Activated naive CD8-positive, alpha-beta T cell treated with anti-CD3 and anti-CD28 coated beads for 36 hours (primary cell): ENCODE measurements at regions not wholly inside any gene's neighbourhood (a gene's known extent, or its start where the extent isn't known, plus 50 kb on each side); places are given as distances from the start of the nearest gene placed in this dataset.

ENCODE experiments used
- DNase-seq: peaks from one replicate; pipeline ENCODE4 v3.0.0; 2021
- H3K27ac Mint-ChIP-seq: one replicate; pipeline ENCODE4 v1.8.0; 2022; ENCODE audit warnings: mild to moderate bottlenecking, moderate library complexity, mixed read lengths
- H3K27me3 Mint-ChIP-seq: one replicate; pipeline ENCODE4 v1.8.0; 2022; ENCODE audit warnings: mild to moderate bottlenecking, mixed read lengths
- H3K36me3 Mint-ChIP-seq: one replicate; pipeline ENCODE4 v1.8.0; 2021; ENCODE audit warnings: mild to moderate bottlenecking, mixed read lengths
- H3K4me1 Mint-ChIP-seq: one replicate; pipeline ENCODE4 v1.8.0; 2021; ENCODE audit warnings: mixed read lengths
- H3K4me3 Mint-ChIP-seq: one replicate; pipeline ENCODE4 v1.8.0; 2022; ENCODE audit warnings: mild to moderate bottlenecking, moderate library complexity, mixed read lengths
- H3K9me3 Mint-ChIP-seq: one replicate; pipeline ENCODE4 v1.8.0; 2022; ENCODE audit warnings: mixed read lengths

DNA sequence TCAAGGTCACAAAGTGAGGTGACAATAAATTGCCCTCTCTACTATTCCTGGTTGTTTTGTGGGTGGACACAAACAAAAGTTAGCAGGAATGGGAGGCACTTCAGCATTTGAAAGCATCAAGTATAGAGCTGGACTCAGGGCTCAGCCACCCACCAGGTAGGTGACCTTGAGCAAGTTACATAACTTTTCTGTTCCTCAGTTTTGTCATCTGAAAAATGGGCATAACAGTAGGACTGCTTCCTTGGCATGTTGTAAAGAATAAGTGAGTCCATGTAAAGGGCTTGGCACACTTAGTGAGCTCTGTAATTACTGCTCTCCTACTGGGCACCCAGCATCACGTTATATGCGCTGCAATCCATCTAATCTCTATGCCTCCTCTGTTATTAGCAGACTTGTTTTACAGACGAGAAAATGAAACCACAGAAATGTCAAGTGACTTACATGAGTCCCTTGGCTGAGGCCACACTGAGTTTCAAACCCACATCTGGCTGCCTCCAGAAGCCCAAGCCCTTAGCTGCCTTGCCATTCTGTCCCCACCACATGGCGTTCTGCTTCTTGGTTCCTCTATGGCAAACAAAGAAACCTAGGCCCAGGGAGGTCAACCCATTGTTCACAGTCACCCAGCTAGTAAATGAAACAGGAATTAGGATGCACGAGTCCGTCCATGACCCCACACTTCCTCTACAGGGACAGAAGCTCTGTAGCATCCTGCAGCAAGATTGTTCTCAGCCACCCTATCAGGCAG is 63.2 kb upstream of the SLC24A4 start:
- Mint-ChIP-seq H3K4me1 (peaks cover 20% of the 10 kb centered on the region), H3K4me3 (no peak overlapping the region), H3K36me3 (no peaks in the 10 kb centered on the region), H3K27me3 (peaks cover 19% of the 10 kb centered on the region), H3K9me3 (no peaks in the 10 kb centered on the region), H3K27ac (peak overlapping the region; percentile 26)
- peak; percentile 14 for DNase-seq

DNA sequence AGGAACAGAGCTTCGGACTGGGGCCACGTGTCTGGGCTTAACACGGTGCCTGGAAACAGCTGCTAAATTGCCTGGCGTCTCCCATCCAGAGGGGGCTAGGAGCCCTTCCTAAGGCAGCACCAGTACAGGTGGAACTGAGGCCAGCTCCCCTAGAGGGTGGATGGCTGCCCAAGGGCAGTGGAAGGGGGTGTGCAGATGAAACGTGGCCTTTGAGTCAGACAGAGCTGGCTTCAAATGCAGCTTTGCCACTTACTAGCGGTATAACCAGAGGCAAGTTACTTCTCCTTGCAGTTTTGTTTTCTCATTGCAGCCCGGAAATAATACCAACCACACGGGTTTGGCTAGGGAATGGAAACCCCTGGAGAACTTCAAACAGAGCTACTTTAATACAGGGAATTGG is 59.3 kb upstream of the SLC24A4 start:
- Mint-ChIP-seq H3K4me3 (no peak overlapping the region), H3K4me1 (peaks cover 12% of the 10 kb centered on the region), H3K27ac (no peak overlapping the region), H3K9me3 (no peaks in the 10 kb centered on the region), H3K36me3 (no peaks in the 10 kb centered on the region), H3K27me3 (no peaks in the 10 kb centered on the region)
- DNase-seq = no peak

DNA sequence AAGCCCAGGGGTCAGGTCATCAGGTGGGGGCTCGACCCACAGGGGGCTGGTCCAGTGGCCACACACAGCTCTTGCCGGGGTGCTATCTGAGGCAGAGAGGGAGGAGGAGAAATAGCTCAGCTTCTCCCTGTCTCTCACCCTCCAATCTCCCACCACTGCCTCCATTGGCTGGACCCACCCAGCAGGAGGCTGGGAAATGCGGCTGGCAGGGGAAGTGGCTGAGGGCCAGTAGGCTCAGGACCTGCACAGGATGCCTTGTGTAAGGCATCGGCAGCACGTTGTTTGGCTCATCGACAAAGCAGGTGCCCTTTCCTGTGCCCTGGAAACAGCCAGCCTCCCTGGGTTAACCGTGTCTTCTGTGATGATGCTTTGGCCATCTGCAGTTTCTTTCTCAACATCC is 58.8 kb upstream of the SLC24A4 start:
- no peak overlapping the region for H3K27ac Mint-ChIP-seq

DNA sequence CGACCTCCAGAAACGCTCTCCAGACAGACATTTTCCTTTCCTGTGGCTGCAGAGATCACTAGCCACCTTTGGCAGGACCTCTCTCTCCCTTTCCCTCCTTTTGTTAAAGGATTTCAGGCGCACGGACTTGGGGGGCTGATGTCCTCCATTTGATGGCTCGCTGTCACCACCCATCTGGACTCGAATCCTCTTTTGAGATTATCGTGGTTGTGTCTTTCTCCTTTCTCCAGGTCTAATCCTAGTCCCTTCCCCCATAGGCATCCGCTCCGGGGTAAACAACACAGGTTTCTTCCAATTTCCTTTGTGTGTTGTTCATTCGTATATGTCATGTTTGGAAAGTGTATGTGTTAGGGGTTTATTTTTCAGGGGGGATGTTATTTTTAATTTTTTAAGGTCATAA is 56.7 kb upstream of the SLC24A4 start:
- Mint-ChIP-seq H3K27ac (no peak overlapping the region), H3K4me1 (no peaks in the 10 kb centered on the region), H3K27me3 (peaks cover 3% of the 10 kb centered on the region), H3K36me3 (no peaks in the 10 kb centered on the region), H3K9me3 (no peaks in the 10 kb centered on the region), H3K4me3 (no peak overlapping the region)
- DNase-seq = no peak

More for the DNA sequence above, 58.8 kb upstream of the SLC24A4 start:
- peaks cover 9% of the 10 kb centered on the region for H3K4me1 Mint-ChIP-seq
- DNase-seq = no peak
- no peak overlapping the region for H3K4me3 Mint-ChIP-seq
- no peaks in the 10 kb centered on the region for H3K9me3 Mint-ChIP-seq
- no peaks in the 10 kb centered on the region for H3K36me3 Mint-ChIP-seq
- no peaks in the 10 kb centered on the region for H3K27me3 Mint-ChIP-seq
